ENCODE measurements at regions not wholly inside any gene's neighbourhood (a gene's known extent, or its start where the extent isn't known, plus 50 kb on each side); places are given as distances from the start of the nearest gene placed in this dataset.

- CTCF ChIA-PET = no interaction called here
- peaks cover 0 to 64% (median 5%) of the 10 kb centered on the region in 5 experiments for H3K27me3 ChIP-seq (replicated peaks in 2 of 5; ENCODE audit: control insufficient read depth in 4 of 5, insufficient read depth in 5 of 5, low read length in 4 of 5)
Measured at GRCh38 chr20:63114693-63115311, 101.1 kb downstream of the YTHDF1 start.

GRCh38 chr20:63114006-63114692, 101.8 kb downstream of the YTHDF1 start:
- H3K9me3 ChIP-seq (ENCODE audit: control extremely low read depth in 1 of 5, control insufficient read depth in 4 of 5, insufficient read depth in 2 of 5, low read depth in 1 of 5, low read length in 4 of 5) = peaks cover 2 to 10% (median 5%) of the 10 kb centered on the region in 5 experiments
- H3K4me3 ChIP-seq (ENCODE audit: control insufficient read depth in 1 of 7, extremely low read depth in 1 of 7, insufficient read depth in 4 of 7, low read depth in 2 of 7, low read length in 6 of 7) = no peak overlapping the region
- H3K36me3 ChIP-seq (ENCODE audit: control insufficient read depth in 4 of 4, insufficient read depth in 4 of 4, low read length in 3 of 4) = no peaks in the 10 kb centered on the region
- 69% methylated on average over 22 of the region's 22 CpGs for WGBS (ENCODE audit: insufficient coverage)
- H3K4me1 ChIP-seq (ENCODE audit: control extremely low read depth in 1 of 4, control insufficient read depth in 4 of 4, insufficient read depth in 4 of 4, low read length in 3 of 4) = no peaks in the 10 kb centered on the region
- H3K27ac ChIP-seq (ENCODE audit: insufficient read depth in 1 of 2, low read depth in 1 of 2, low read length in 2 of 2, poor library complexity in 1 of 2, severe bottlenecking in 2 of 2) = no peak overlapping the region
- ChIA-PET POLR2A (no interaction called here), CTCF (no interaction called here)
- H3K27me3 ChIP-seq (replicated peaks in 2 of 5; ENCODE audit: control insufficient read depth in 4 of 5, insufficient read depth in 5 of 5, low read length in 4 of 5) = peaks cover 0 to 60% (median 5%) of the 10 kb centered on the region in 5 experiments
- no peak for DNase-seq

More at GRCh38 chr20:63114693-63115311, 101.1 kb downstream of the YTHDF1 start:
- POLR2A ChIA-PET = no interaction called here
- Histone ChIP-seq H3K36me3 (ENCODE audit: control insufficient read depth in 4 of 4, insufficient read depth in 4 of 4, low read length in 3 of 4) (no peaks in the 10 kb centered on the region), H3K4me1 (ENCODE audit: control extremely low read depth in 1 of 4, control insufficient read depth in 4 of 4, insufficient read depth in 4 of 4, low read length in 3 of 4) (no peaks in the 10 kb centered on the region), H3K4me3 (ENCODE audit: control insufficient read depth in 1 of 7, extremely low read depth in 1 of 7, insufficient read depth in 4 of 7, low read depth in 2 of 7, low read length in 6 of 7) (no peak overlapping the region), H3K27ac (ENCODE audit: insufficient read depth in 1 of 2, low read depth in 1 of 2, low read length in 2 of 2, poor library complexity in 1 of 2, severe bottlenecking in 2 of 2) (no peak overlapping the region), H3K9me3 (ENCODE audit: control extremely low read depth in 1 of 5, control insufficient read depth in 4 of 5, insufficient read depth in 2 of 5, low read depth in 1 of 5, low read length in 4 of 5) (peaks cover 2 to 10% (median 5%) of the 10 kb centered on the region in 5 experiments)
- 73% methylated on average over 12 of the region's 16 CpGs for WGBS (ENCODE audit: insufficient coverage)
- no peak for DNase-seq

DNA sequence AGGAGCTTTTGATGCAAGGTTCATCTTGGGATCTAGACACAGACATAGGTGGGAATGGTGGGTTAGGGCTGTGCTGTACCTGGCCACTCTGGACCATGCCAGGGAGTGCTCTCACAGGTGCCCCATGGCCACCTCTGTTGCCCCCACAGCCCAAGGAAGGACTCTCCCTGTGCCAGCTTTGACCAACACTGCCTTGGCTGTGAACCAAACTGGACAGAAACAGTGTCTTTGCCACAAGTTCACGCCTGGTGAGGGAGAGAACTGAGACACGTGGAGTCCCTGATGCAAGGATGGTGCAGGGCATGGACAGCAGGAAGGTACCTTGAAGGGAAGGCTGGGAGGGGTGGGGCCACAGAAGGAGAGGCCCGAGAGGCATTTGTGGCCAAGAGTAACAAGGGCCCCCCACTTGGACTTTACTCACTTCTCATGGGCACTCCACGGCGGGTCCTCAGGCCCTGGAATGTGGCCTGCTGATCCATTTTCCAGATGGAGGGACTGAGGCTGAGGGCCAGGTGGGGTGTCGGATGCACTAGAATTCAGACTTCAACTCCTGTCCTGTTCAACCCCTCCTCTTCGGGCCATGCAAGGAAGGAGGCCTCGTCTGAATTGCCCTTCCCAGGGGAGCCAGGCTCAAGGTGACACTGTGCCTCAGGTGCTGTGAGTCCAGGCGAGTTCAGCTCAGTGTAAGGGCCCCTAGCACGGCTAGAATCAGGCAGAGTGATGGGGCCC, 103.3 kb downstream of the YTHDF1 start:
- POLR2A ChIA-PET = no interaction called here
- no peak overlapping the region for H3K4me3 ChIP-seq (ENCODE audit: control insufficient read depth in 1 of 7, extremely low read depth in 1 of 7, insufficient read depth in 4 of 7, low read depth in 2 of 7, low read length in 6 of 7)
- no peak overlapping the region for H3K27ac ChIP-seq (ENCODE audit: insufficient read depth in 1 of 2, low read depth in 1 of 2, low read length in 2 of 2, poor library complexity in 1 of 2, severe bottlenecking in 2 of 2)
- H3K9me3 ChIP-seq (ENCODE audit: control extremely low read depth in 1 of 5, control insufficient read depth in 4 of 5, insufficient read depth in 2 of 5, low read depth in 1 of 5, low read length in 4 of 5) = peaks cover 2 to 12% (median 9%) of the 10 kb centered on the region in 5 experiments
- peaks cover 0 to 50% (median 5%) of the 10 kb centered on the region in 5 experiments for H3K27me3 ChIP-seq (replicated peaks in 2 of 5; ENCODE audit: control insufficient read depth in 4 of 5, insufficient read depth in 5 of 5, low read length in 4 of 5)
- H3K36me3 ChIP-seq (ENCODE audit: control insufficient read depth in 4 of 4, insufficient read depth in 4 of 4, low read length in 3 of 4) = no peaks in the 10 kb centered on the region
- DNase-seq = no peak
- 90% methylated on average over 10 of the region's 10 CpGs for WGBS (ENCODE audit: insufficient coverage)
- H3K4me1 ChIP-seq (ENCODE audit: control extremely low read depth in 1 of 4, control insufficient read depth in 4 of 4, insufficient read depth in 4 of 4, low read length in 3 of 4) = no peaks in the 10 kb centered on the region
- CTCF ChIA-PET = no interaction called here

GRCh38 chr20:63108247-63108646, 101.5 kb upstream of the BHLHE23 start:
- H3K27ac ChIP-seq (ENCODE audit: insufficient read depth in 1 of 2, low read depth in 1 of 2, low read length in 2 of 2, poor library complexity in 1 of 2, severe bottlenecking in 2 of 2) = no peak overlapping the region
- H3K9me3 ChIP-seq (ENCODE audit: control extremely low read depth in 1 of 5, control insufficient read depth in 4 of 5, insufficient read depth in 2 of 5, low read depth in 1 of 5, low read length in 4 of 5) = peaks cover 2 to 17% (median 9%) of the 10 kb centered on the region in 5 experiments
- H3K27me3 ChIP-seq (replicated peaks in 2 of 5; ENCODE audit: control insufficient read depth in 4 of 5, insufficient read depth in 5 of 5, low read length in 4 of 5) = peaks cover 0 to 21% (median 4%) of the 10 kb centered on the region in 5 experiments
- no peaks in the 10 kb centered on the region for H3K36me3 ChIP-seq (ENCODE audit: control insufficient read depth in 4 of 4, insufficient read depth in 4 of 4, low read length in 3 of 4)
- no peak for DNase-seq
- no peaks in the 10 kb centered on the region for H3K4me1 ChIP-seq (ENCODE audit: control extremely low read depth in 1 of 4, control insufficient read depth in 4 of 4, insufficient read depth in 4 of 4, low read length in 3 of 4)
- H3K4me3 ChIP-seq (ENCODE audit: control insufficient read depth in 1 of 7, extremely low read depth in 1 of 7, insufficient read depth in 4 of 7, low read depth in 2 of 7, low read length in 6 of 7) = no peak overlapping the region
- CTCF ChIA-PET = no interaction called here
- 99% methylated on average over 8 of the region's 9 CpGs for WGBS (ENCODE audit: insufficient coverage)
- POLR2A ChIA-PET = no interaction called here

DNA sequence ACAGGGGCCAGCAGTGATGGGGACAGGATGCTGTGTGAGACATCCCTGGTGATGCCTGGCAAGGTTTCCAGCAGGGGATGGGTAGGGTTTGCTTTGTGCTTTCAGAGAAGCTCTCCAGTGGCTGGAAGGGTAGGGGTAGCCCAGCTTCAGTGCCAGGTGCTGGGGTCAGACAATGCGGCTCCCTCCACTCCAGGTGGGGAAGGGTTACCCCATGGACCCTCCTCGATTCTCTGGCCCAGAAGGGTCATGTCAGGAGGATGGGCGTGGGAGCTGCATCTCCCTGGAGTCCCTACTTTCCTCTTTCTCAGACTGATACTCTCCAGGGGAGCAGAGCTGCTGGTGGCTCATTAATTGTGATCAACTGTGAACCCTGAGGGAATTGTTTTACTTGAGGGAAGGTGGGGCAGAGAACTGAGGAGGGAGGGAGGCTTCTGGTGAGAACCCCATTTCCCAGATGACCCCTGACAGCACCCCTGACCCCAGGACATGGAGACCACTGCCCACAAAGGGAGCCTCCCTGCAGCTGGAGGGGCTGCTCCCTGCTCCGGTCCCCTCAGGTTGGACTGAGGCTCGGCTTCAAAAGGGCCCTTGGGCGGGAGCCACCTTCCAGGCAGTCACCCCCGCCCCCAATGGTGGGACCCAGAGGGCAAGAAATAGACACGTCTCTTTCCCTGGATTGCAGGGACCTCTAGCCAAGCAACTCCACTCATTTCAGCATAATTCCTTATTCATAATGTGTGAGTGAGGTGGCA, 100.9 kb upstream of the BHLHE23 start:
- H3K27me3 ChIP-seq (replicated peaks in 2 of 5; ENCODE audit: control insufficient read depth in 4 of 5, insufficient read depth in 5 of 5, low read length in 4 of 5) = peaks cover 0 to 22% (median 4%) of the 10 kb centered on the region in 5 experiments
- CTCF ChIA-PET = no interaction called here
- WGBS (ENCODE audit: insufficient coverage) = 68% methylated on average over 4 of the region's 8 CpGs

DNA sequence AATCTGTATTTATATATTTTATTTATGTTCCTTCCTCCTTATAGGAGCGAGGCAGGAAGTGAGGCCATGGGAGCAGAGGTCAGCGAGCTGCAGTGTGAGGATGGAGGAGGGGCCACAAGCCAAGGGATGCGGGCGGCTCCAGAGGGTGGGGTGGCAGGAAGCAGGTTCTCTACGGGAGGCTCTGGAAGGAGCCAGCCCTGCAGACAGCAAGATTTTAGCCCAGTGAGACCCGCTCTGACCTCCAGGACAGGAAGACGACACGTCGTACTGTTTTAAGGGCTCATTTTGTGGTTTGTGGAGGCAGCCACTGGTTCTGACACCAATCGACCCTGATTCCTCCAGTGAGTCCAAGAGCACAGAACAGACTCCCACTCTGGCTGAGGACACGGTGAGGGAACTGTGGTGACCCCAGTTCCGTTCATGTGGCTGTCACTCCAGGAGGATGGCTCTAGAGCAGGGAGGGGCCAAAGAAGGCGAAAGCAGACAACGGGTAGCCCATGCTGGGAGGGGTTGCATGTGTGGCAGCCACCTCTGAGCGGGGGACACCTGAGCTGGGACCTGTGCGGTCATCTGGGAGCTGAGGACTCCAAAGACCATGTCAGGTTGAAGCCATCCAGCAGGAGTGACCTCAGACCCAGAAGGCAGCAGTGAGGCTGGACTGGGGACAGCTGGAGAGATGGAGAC, 100.1 kb upstream of the BHLHE23 start:
- Histone ChIP-seq H3K4me3 (ENCODE audit: control insufficient read depth in 1 of 7, extremely low read depth in 1 of 7, insufficient read depth in 4 of 7, low read depth in 2 of 7, low read length in 6 of 7) (no peak overlapping the region), H3K36me3 (ENCODE audit: control insufficient read depth in 4 of 4, insufficient read depth in 4 of 4, low read length in 3 of 4) (no peaks in the 10 kb centered on the region), H3K27me3 (replicated peaks in 2 of 5; ENCODE audit: control insufficient read depth in 4 of 5, insufficient read depth in 5 of 5, low read length in 4 of 5) (peaks cover 0 to 28% (median 4%) of the 10 kb centered on the region in 5 experiments), H3K9me3 (ENCODE audit: control extremely low read depth in 1 of 5, control insufficient read depth in 4 of 5, insufficient read depth in 2 of 5, low read depth in 1 of 5, low read length in 4 of 5) (peaks cover 2 to 15% (median 9%) of the 10 kb centered on the region in 5 experiments), H3K27ac (ENCODE audit: insufficient read depth in 1 of 2, low read depth in 1 of 2, low read length in 2 of 2, poor library complexity in 1 of 2, severe bottlenecking in 2 of 2) (no peak overlapping the region), H3K4me1 (ENCODE audit: control extremely low read depth in 1 of 4, control insufficient read depth in 4 of 4, insufficient read depth in 4 of 4, low read length in 3 of 4) (peaks cover 0 to 12% (median 10%) of the 10 kb centered on the region in 4 experiments)
- ChIA-PET POLR2A (no interaction called here), CTCF (no interaction called here)
- no peak for DNase-seq
- 96% methylated on average over 14 of the region's 16 CpGs for WGBS (ENCODE audit: insufficient coverage)

More for the DNA sequence above, 100.9 kb upstream of the BHLHE23 start:
- POLR2A ChIA-PET = no interaction called here
- H3K4me1 ChIP-seq (ENCODE audit: control extremely low read depth in 1 of 4, control insufficient read depth in 4 of 4, insufficient read depth in 4 of 4, low read length in 3 of 4) = peaks cover 0 to 4% (median 4%) of the 10 kb centered on the region in 4 experiments
- H3K36me3 ChIP-seq (ENCODE audit: control insufficient read depth in 4 of 4, insufficient read depth in 4 of 4, low read length in 3 of 4) = no peaks in the 10 kb centered on the region
- no peak for DNase-seq
- H3K27ac ChIP-seq (ENCODE audit: insufficient read depth in 1 of 2, low read depth in 1 of 2, low read length in 2 of 2, poor library complexity in 1 of 2, severe bottlenecking in 2 of 2) = no peak overlapping the region
- no peak overlapping the region for H3K4me3 ChIP-seq (ENCODE audit: control insufficient read depth in 1 of 7, extremely low read depth in 1 of 7, insufficient read depth in 4 of 7, low read depth in 2 of 7, low read length in 6 of 7)
- peaks cover 2 to 17% (median 9%) of the 10 kb centered on the region in 5 experiments for H3K9me3 ChIP-seq (ENCODE audit: control extremely low read depth in 1 of 5, control insufficient read depth in 4 of 5, insufficient read depth in 2 of 5, low read depth in 1 of 5, low read length in 4 of 5)

Measured in common myeloid progenitor, CD34-positive (primary cell).